Muscle of leg (tissue), 3 donors: ENCODE measurements at regions not wholly inside any gene's neighbourhood (a gene's known extent, or its start where the extent isn't known, plus 50 kb on each side); places are given as distances from the start of the nearest gene placed in this dataset.
"Not testable (repeated sequence)": the region's sequence is repeated elsewhere in the genome, so short reads cannot be mapped to it uniquely, and the experiment has no call there.

ENCODE experiments used
- DNase-seq: peaks from one replicate; pipeline ENCODE4 v3.0.0; 2013
- H3K27ac ChIP-seq: one replicate; pipeline ENCODE4 v1.5.1; 2013; ENCODE audit warnings: mild to moderate bottlenecking, low read length, control low read depth
- H3K27me3 ChIP-seq: one replicate; pipeline ENCODE4 v1.6.1; 2013; ENCODE audit warnings: low read length; ENCODE audit not compliant: control insufficient read depth, insufficient read depth
- H3K36me3 ChIP-seq: one replicate; pipeline ENCODE4 v1.6.1; 2013; ENCODE audit warnings: low read length; ENCODE audit not compliant: control insufficient read depth, insufficient read depth
- H3K4me1 ChIP-seq: one replicate; pipeline ENCODE4 v1.6.1; 2013; ENCODE audit warnings: low read length; ENCODE audit not compliant: control insufficient read depth, insufficient read depth
- H3K4me3 ChIP-seq: one replicate; pipeline ENCODE4 v1.5.1; 2013; ENCODE audit warnings: low read length, control low read depth
- H3K9me3 ChIP-seq: replicated peaks from 2 replicates; pipeline ENCODE4 v1.6.1; 2013; ENCODE audit warnings: low read depth, low read length; ENCODE audit not compliant: control insufficient read depth
- WGBS: methylation state at CpG from one replicate; pipeline ENCODE4 v1.1.5; 2013; ENCODE audit warnings: missing lambda C conversion rate; ENCODE audit not compliant: insufficient coverage; 5-methylcytosine and 5-hydroxymethylcytosine counted together

DNA sequence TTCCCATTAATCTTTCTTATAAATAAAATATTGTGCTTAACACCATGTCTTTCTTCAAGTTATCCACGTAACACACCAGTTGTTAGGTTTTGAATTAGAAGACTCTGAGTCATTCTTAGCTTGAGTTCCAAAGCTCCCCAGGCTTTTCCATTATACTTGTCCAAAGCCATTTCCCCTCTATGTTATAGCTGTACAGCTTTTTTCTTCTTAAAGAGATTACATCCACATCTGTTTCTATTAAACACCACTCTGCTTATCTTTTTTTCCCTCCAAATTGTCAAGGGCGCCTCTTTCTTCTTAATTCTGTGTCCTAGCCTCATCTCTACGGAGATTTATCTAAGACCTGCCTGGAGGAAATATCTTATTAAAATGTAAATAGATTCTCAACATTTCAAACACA is 139.4 kb upstream of the CPHXL start:
- no peaks in the 10 kb centered on the region for H3K4me1 ChIP-seq
- no peak overlapping the region for H3K4me3 ChIP-seq
- DNase-seq, result peak; percentile 52
- H3K27ac ChIP-seq, result no peak overlapping the region
- no CpG with 5 or more reads among the region's 3 CpGs for WGBS
- no peaks in the 10 kb centered on the region for H3K36me3 ChIP-seq
- H3K27me3 ChIP-seq, result no peaks in the 10 kb centered on the region
- no peaks in the 10 kb centered on the region for H3K9me3 ChIP-seq

DNA sequence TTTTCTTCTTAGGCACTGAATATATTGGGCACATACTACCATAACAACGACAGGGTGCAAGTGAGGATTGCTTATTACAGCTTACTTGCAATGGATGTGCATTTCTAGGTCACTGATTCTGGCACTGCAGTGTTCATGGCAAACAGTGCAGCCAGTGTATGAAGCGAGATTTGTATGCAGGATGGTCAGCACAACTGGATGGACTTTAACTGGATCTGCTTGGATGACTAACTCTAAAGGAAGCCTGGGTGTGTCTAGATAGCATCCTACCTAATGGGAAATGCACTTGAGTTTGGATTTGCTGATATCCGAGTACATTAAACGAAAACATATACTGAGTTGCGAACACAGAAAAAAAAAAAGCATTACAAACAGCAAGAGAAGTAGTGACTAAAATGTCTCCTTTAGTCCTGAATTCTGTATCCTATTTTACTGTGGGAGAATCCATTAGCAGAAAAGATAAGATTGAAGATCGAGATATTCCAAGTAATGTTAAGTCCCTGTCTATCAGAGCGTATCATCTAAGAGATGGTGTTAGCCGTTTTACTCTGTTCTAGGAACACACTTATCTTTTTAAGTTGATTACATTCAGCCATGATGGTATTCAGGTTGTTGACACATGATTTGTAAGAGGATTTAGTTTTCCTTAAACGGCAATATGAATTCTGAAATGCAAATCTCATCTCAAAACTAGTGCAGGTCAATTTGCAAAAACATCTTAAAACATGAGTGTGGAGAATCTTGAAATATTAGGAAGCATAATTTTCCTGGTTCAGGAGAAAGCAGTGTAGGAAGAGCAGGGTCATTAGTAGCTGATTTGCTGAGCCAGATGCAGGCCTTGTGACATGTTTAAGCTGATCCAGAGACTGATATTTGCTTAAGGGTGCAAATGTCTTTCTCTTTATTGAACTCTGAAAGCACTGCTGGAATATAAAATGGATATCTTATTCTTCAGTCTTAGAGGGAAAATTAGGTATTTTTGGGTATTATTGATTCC is 142.6 kb upstream of the CPHXL start:
- 76% methylated on average over 2 of the region's 9 CpGs for WGBS
- no peak overlapping the region for H3K4me3 ChIP-seq
- H3K9me3 ChIP-seq, result no peaks in the 10 kb centered on the region
- no peak overlapping the region for H3K27ac ChIP-seq
- H3K27me3 ChIP-seq, result no peaks in the 10 kb centered on the region
- no peak for DNase-seq
- no peaks in the 10 kb centered on the region for H3K36me3 ChIP-seq
- H3K4me1 ChIP-seq, result no peaks in the 10 kb centered on the region

DNA sequence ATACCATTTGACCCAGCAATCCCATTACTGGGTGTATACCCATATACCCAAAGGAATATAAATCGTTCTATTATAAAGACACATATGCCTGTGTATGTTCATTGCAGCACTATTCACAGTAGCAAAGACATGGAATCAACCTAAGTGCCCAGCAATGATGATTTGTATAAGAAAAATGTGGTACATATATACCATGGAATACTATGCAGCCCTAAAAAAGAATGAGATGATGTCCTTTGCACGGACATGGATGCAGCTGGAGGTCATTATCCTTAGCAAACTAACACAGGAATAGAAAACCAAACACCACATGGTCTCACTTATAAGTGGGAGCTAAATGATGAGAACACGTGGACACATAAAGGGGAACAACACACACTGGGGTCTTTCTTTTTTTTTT is 155.0 kb upstream of the CPHXL start:
- no CpG with 5 or more reads among the region's 3 CpGs for WGBS
- H3K27me3 ChIP-seq, result not testable (repeated sequence)

DNA sequence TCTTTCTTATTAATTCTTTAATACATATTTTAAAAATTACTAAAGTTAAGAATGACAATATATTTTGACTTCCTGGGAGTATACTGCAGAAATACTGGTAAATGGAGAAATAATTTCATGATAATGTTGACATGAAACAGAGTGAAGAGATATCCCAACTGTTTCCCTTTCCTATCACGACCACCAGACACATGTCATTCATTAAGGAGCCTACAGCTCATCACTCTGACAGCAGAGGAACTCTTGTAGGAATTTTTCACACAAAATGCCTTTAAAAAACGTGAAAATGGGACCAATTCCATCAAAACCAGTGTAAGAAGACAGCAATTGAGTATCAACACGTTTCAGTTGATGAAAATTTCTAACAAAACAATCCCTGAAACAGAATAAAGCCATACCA is 172.9 kb upstream of the CPHXL start:
- no peak overlapping the region for H3K4me3 ChIP-seq
- H3K36me3 ChIP-seq, result no peaks in the 10 kb centered on the region
- H3K27ac ChIP-seq, result no peak overlapping the region
- no CpG with 5 or more reads among the region's 3 CpGs for WGBS
- no peaks in the 10 kb centered on the region for H3K27me3 ChIP-seq
- H3K4me1 ChIP-seq, result no peaks in the 10 kb centered on the region
- DNase-seq, result no peak
- H3K9me3 ChIP-seq, result no peaks in the 10 kb centered on the region

More for the DNA sequence above, 155.0 kb upstream of the CPHXL start:
- H3K9me3 ChIP-seq, H3K27ac ChIP-seq, H3K36me3 ChIP-seq, H3K4me3 ChIP-seq, H3K4me1 ChIP-seq, DNase-seq: not testable (repeated sequence)

DNA sequence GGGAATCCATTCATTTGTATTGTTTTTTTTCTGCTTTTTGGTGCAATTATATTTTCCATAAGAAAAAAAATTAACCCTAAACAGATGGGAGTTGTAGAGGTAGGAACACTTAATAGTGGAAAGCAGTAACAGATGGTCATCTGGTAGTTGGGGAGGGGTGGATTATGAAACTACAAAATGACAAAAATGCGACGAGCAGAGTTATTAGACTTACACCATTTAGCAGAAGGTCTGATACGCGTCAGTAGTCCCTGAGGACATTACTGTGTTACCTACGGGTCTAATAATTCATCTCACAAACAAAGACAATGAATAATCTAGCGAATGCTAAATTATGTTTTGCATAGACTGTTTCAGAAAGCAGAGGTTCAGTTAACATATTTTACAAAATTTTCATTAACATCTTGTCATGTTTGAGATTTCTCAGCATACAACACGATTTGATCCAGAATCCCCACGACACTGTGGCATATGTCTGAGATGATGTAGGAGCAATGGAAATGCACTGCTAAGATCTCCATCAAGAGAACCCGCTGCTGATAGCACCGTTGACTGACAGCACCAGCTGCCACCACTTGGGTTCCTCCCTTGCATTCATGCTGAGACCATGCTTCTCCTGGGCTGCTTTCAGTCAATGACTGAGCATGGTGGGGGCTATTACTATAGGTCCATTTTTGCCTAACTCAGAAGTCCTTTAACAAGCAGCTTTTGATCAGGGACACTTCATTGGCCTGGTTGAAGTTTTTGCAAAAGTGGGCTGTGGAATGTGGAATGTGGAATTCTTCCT is 182.2 kb upstream of the CPHXL start:
- WGBS, result 38% methylated on average over 7 of the region's 10 CpGs
- Histone ChIP-seq H3K27ac (no peak overlapping the region), H3K36me3 (no peaks in the 10 kb centered on the region), H3K27me3 (no peaks in the 10 kb centered on the region), H3K9me3 (no peaks in the 10 kb centered on the region), H3K4me3 (no peak overlapping the region), H3K4me1 (no peaks in the 10 kb centered on the region)
- peak; percentile 54 for DNase-seq

DNA sequence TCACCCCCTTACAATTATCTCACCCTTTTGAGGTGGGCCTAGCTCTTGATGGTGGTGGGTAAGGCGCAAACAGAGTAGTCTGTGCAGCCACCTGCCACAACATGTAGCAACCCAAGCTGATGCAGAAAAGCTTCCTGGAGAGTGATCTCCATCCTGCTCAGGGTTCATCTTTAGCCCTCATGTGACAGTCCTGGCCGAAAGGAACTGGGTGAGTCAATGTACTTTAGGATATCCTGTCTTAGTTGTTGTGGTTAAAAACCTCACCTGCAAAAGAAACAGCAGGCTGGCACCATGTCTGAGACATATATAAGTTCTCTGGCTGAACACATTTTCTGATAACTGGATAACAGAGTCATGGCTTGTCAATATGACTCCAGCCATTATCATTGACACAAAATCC is 183.5 kb upstream of the CPHXL start:
- Histone ChIP-seq H3K27me3 (no peaks in the 10 kb centered on the region), H3K4me1 (no peaks in the 10 kb centered on the region), H3K36me3 (no peaks in the 10 kb centered on the region), H3K27ac (no peak overlapping the region), H3K9me3 (no peaks in the 10 kb centered on the region), H3K4me3 (no peak overlapping the region)
- WGBS, result 70% methylated on average over 2 of the region's 2 CpGs
- no peak for DNase-seq

DNA sequence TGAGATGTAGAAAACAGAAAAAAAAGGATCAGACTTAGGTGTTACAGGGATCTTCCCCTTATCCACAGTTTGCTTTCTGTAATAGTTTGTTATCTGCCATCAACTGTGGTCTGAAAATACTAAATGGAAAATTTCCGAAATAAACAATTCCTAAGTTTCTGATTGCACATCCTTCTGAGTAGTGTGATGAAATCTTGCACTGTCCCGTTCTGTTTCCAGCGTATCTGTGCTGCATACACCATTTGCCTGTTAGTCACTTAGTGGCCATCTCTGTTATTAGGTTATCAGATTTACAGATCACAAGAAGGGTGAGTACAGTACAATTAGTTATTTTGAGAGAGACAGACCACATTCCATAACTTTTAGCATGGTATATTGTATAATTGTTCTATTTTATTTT is 185.6 kb upstream of the CPHXL start:
- no CpG with 5 or more reads among the region's 3 CpGs for WGBS
- H3K4me1 ChIP-seq, result no peaks in the 10 kb centered on the region
- no peaks in the 10 kb centered on the region for H3K36me3 ChIP-seq
- no peak for DNase-seq
- H3K27ac ChIP-seq, result no peak overlapping the region
- H3K27me3 ChIP-seq, result no peaks in the 10 kb centered on the region
- no peaks in the 10 kb centered on the region for H3K9me3 ChIP-seq
- H3K4me3 ChIP-seq, result no peak overlapping the region

DNA sequence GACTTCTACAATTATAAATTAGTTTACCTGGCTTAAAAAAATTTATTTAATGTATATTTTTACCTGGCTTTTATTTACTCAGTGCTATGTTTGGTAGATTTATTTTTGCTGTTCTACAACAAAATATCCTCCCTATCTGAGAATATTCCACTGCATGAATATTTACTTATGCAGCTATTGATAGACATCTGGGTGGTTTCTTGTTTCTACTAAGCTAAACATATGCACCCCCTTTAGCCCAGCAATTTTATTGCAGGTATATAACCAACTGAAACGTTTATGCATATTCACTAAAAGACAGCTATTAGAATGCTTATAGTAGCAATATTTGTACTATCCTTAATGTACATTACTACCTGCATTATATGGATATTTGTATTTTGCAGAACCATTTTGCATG is 187.7 kb upstream of the CPHXL start:
- Histone ChIP-seq H3K4me3 (no peak overlapping the region), H3K36me3 (no peaks in the 10 kb centered on the region), H3K9me3 (no peaks in the 10 kb centered on the region), H3K4me1 (no peaks in the 10 kb centered on the region), H3K27ac (no peak overlapping the region), H3K27me3 (no peaks in the 10 kb centered on the region)
- DNase-seq, result no peak
- WGBS, result no CpG with 5 or more reads among the region's 1 CpG

DNA sequence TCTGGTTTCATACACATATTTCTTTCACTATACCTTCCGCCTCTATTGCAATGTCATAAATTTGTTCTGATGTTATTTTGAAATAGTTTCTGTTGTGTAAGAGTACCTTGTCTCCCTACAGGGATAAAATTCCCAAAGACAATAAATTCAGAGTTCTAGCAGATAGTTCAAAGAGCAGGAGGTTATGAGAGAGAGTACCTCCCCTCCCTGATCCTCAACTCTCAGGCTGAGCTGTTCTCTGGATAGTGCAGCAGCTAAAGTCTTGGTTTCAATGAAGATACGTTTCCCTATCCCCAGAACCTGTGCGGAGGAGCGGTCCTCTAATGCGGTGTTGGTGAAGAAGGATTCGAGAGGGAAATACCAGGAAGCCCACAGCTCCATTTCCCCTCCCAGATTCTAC is 190.2 kb upstream of the CPHXL start:
- Histone ChIP-seq H3K4me3 (no peak overlapping the region), H3K27ac (no peak overlapping the region), H3K36me3 (no peaks in the 10 kb centered on the region), H3K4me1 (no peaks in the 10 kb centered on the region), H3K27me3 (no peaks in the 10 kb centered on the region), H3K9me3 (no peaks in the 10 kb centered on the region)
- no CpG with 5 or more reads among the region's 6 CpGs for WGBS
- no peak for DNase-seq

DNA sequence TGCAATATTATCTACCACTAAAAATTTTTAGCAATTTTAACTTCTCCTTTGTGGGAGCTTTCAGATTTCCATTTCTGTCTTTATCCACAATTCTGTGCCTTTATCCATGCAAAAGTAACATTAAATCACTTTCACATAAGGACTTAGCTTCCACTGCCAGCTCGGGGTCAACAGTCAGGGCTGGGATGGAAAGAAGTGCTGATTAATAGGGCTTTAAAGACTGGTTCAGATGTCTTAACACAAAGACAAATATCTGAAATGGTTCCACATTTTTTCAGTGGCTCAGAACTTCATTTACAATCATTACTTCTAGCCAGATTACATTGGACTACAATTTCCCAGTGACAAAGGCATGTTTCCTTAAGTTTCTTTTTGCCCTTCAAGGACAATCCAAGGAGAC is 191.8 kb upstream of the CPHXL start:
- Histone ChIP-seq H3K4me1 (no peaks in the 10 kb centered on the region), H3K27ac (no peak overlapping the region), H3K9me3 (no peaks in the 10 kb centered on the region), H3K4me3 (no peak overlapping the region), H3K27me3 (no peaks in the 10 kb centered on the region), H3K36me3 (no peaks in the 10 kb centered on the region)
- WGBS, result no CpG with 5 or more reads among the region's 1 CpG
- no peak for DNase-seq
